ENCODE measurements at regions not wholly inside any gene's neighbourhood (a gene's known extent, or its start where the extent isn't known, plus 50 kb on each side); places are given as distances from the start of the nearest gene placed in this dataset.

GRCh38 chr2:198362740-198363139, 558.3 kb downstream of the PLCL1 start:
- Histone ChIP-seq H3K4me1 (ENCODE audit: control insufficient read depth, extremely low read depth, insufficient read depth, low read length) (no peaks in the 10 kb centered on the region), H3K36me3 (ENCODE audit: control insufficient read depth in 2 of 2, extremely low read depth in 1 of 2, insufficient read depth in 2 of 2, low read length in 2 of 2) (no peaks in the 10 kb centered on the region), H3K9ac (ENCODE audit: control insufficient read depth, extremely low read depth, insufficient read depth, low read length) (no peak overlapping the region), H2AFZ (ENCODE audit: control insufficient read depth, low read length) (no peak overlapping the region), H3K4me3 (ENCODE audit: control insufficient read depth in 2 of 3, extremely low read depth in 1 of 3, insufficient read depth in 2 of 3, low read depth in 1 of 3, low read length in 3 of 3) (no peak overlapping the region), H3K27me3 (ENCODE audit: control insufficient read depth, extremely low read depth, insufficient read depth, low read length) (no peaks in the 10 kb centered on the region), H3K4me2 (ENCODE audit: control insufficient read depth, extremely low read depth, insufficient read depth, low read depth, low read length) (no peak overlapping the region), H3K79me2 (ENCODE audit: control insufficient read depth, insufficient read depth, low read length) (no peaks in the 10 kb centered on the region), H3K27ac (ENCODE audit: control insufficient read depth, insufficient read depth, low read length) (no peak overlapping the region), H3K9me3 (ENCODE audit: control insufficient read depth, low read depth, low read length) (no peaks in the 10 kb centered on the region), H4K20me1 (ENCODE audit: control insufficient read depth, extremely low read depth, insufficient read depth, low read length) (no peaks in the 10 kb centered on the region), H3K9me1 (ENCODE audit: control insufficient read depth, extremely low read depth, insufficient read depth, low read length) (no peaks in the 10 kb centered on the region)
- FAIRE-seq, result no peak
- no peak for TF ChIP-seq EZH2 (IDR thresholded peaks at IDR 0.05; ENCODE audit: low read length)
- TF ChIP-seq, protein P1, sequence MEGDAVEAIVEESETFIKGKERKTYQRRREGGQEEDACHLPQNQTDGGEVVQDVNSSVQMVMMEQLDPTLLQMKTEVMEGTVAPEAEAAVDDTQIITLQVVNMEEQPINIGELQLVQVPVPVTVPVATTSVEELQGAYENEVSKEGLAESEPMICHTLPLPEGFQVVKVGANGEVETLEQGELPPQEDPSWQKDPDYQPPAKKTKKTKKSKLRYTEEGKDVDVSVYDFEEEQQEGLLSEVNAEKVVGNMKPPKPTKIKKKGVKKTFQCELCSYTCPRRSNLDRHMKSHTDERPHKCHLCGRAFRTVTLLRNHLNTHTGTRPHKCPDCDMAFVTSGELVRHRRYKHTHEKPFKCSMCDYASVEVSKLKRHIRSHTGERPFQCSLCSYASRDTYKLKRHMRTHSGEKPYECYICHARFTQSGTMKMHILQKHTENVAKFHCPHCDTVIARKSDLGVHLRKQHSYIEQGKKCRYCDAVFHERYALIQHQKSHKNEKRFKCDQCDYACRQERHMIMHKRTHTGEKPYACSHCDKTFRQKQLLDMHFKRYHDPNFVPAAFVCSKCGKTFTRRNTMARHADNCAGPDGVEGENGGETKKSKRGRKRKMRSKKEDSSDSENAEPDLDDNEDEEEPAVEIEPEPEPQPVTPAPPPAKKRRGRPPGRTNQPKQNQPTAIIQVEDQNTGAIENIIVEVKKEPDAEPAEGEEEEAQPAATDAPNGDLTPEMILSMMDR (optimal IDR thresholded peaks at IDR 0.05 in 1 of 3, IDR thresholded peaks at IDR 0.05 in 1 of 3, conservative IDR thresholded peaks at IDR 0.05 in 1 of 3; ENCODE audit: extremely low read depth in 1 of 3, insufficient read depth in 2 of 3, low read length in 3 of 3), result no peak
- no peak for DNase-seq (ENCODE audit: low read depth, low spot score)
- dilution Hi-C loops (cut with MboI; ENCODE audit: extremely low pct_ligation_motif_present, low sequenced_read_pairs), result no loop called here

DNA sequence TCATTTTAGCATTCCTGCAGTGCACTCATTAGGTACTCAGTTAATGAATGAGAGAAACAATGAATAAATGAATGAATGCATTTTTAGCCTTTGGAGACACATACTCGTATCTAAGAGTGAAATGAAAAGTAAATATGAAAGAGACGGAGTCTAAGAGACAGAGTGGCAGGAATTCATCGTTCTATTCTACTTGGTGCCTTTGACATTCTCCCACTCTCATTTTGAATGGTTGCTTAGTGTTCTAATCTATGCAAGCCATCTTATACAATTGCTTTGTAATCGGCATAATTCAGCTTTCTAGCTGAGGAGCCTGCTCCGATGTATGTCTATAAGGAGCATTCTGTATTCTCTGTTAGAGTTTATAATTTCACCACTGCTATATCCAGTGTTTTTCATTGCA, 554.9 kb downstream of the PLCL1 start:
- H4K20me1 ChIP-seq (ENCODE audit: control insufficient read depth, extremely low read depth, insufficient read depth, low read length), result no peaks in the 10 kb centered on the region
- no peaks in the 10 kb centered on the region for H3K27me3 ChIP-seq (ENCODE audit: control insufficient read depth, extremely low read depth, insufficient read depth, low read length)
- H3K36me3 ChIP-seq (ENCODE audit: control insufficient read depth in 2 of 2, extremely low read depth in 1 of 2, insufficient read depth in 2 of 2, low read length in 2 of 2), result no peaks in the 10 kb centered on the region
- no peaks in the 10 kb centered on the region for H3K9me3 ChIP-seq (ENCODE audit: control insufficient read depth, low read depth, low read length)
- H3K27ac ChIP-seq (ENCODE audit: control insufficient read depth, insufficient read depth, low read length), result no peak overlapping the region
- dilution Hi-C loops (cut with MboI; ENCODE audit: extremely low pct_ligation_motif_present, low sequenced_read_pairs), result no loop called here
- no peaks in the 10 kb centered on the region for H3K79me2 ChIP-seq (ENCODE audit: control insufficient read depth, insufficient read depth, low read length)
- no peak for FAIRE-seq
- no peak overlapping the region for H3K9ac ChIP-seq (ENCODE audit: control insufficient read depth, extremely low read depth, insufficient read depth, low read length)
- no peak overlapping the region for H3K4me2 ChIP-seq (ENCODE audit: control insufficient read depth, extremely low read depth, insufficient read depth, low read depth, low read length)
- H2AFZ ChIP-seq (ENCODE audit: control insufficient read depth, low read length), result no peak overlapping the region
- TF ChIP-seq, protein P1 (optimal IDR thresholded peaks at IDR 0.05 in 1 of 3, IDR thresholded peaks at IDR 0.05 in 1 of 3, conservative IDR thresholded peaks at IDR 0.05 in 1 of 3; ENCODE audit: extremely low read depth in 1 of 3, insufficient read depth in 2 of 3, low read length in 3 of 3), result no peak
- TF ChIP-seq EZH2 (IDR thresholded peaks at IDR 0.05; ENCODE audit: low read length), result no peak
- H3K4me1 ChIP-seq (ENCODE audit: control insufficient read depth, extremely low read depth, insufficient read depth, low read length), result no peaks in the 10 kb centered on the region
- H3K9me1 ChIP-seq (ENCODE audit: control insufficient read depth, extremely low read depth, insufficient read depth, low read length), result no peaks in the 10 kb centered on the region
- no peak for DNase-seq (ENCODE audit: low read depth, low spot score)
- no peak overlapping the region for H3K4me3 ChIP-seq (ENCODE audit: control insufficient read depth in 2 of 3, extremely low read depth in 1 of 3, insufficient read depth in 2 of 3, low read depth in 1 of 3, low read length in 3 of 3)

Measured in keratinocyte (primary cell).